ENCODE measurements at regions not wholly inside any gene's neighbourhood (a gene's known extent, or its start where the extent isn't known, plus 50 kb on each side); places are given as distances from the start of the nearest gene placed in this dataset.

DNA sequence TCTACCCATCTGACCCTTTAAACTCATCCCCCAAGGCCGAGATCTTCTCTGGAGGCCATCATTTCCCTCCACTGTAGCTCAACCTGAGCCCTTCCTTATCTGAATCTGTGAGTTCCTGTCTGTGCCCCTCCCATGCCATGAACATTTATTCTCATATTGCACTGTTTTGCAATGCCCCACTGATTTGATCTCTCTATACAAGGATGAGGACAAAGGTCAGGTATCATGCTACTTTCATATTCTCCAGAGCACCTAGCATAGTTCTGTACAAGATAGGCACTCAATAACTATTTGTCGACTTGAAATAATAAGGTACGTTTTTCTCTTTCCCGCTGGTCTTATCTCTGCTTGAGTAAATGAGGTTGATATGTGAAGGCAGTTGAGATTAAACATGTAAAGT lies 135.5 kb downstream of the KLF5 start:
- Mint-ChIP-seq H3K9me3 (ENCODE audit: unreplicated experiment) (no peaks in the 10 kb centered on the region), H3K36me3 (ENCODE audit: low read depth, unreplicated experiment) (no peaks in the 10 kb centered on the region), H3K27ac (ENCODE audit: unreplicated experiment) (no peak overlapping the region), H3K4me1 (ENCODE audit: unreplicated experiment) (no peaks in the 10 kb centered on the region), H3K4me3 (ENCODE audit: unreplicated experiment) (no peak overlapping the region), H3K27me3 (ENCODE audit: unreplicated experiment) (peaks cover 3% of the 10 kb centered on the region)
- TF ChIP-seq, protein P1, sequence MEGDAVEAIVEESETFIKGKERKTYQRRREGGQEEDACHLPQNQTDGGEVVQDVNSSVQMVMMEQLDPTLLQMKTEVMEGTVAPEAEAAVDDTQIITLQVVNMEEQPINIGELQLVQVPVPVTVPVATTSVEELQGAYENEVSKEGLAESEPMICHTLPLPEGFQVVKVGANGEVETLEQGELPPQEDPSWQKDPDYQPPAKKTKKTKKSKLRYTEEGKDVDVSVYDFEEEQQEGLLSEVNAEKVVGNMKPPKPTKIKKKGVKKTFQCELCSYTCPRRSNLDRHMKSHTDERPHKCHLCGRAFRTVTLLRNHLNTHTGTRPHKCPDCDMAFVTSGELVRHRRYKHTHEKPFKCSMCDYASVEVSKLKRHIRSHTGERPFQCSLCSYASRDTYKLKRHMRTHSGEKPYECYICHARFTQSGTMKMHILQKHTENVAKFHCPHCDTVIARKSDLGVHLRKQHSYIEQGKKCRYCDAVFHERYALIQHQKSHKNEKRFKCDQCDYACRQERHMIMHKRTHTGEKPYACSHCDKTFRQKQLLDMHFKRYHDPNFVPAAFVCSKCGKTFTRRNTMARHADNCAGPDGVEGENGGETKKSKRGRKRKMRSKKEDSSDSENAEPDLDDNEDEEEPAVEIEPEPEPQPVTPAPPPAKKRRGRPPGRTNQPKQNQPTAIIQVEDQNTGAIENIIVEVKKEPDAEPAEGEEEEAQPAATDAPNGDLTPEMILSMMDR (IDR thresholded peaks at IDR 0.05; ENCODE audit: unreplicated experiment), result no peak
- no peak for DNase-seq (ENCODE audit: low spot score)

DNA sequence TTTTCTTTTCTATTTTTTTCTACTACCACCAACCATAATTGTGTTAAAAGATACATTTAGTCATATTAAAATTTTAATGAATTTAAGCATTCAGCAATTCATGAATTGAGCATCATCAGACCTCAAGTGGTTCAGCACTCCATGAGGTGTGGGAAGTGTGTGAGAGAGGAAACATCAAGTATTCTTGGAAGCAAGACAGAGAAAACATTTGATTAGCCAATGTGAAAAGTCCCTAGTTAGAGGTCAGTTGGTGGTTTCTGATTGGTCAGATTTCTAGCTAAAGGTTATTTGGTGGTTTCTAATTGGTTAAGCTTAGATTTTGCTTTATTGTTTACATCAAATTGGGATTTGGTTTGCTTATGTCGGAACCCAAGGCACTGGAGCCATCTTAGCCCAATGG lies 134.7 kb downstream of the KLF5 start:
- H3K27me3 Mint-ChIP-seq (ENCODE audit: unreplicated experiment), result peaks cover 4% of the 10 kb centered on the region
- DNase-seq (ENCODE audit: low spot score), result no peak
- no peaks in the 10 kb centered on the region for H3K4me1 Mint-ChIP-seq (ENCODE audit: unreplicated experiment)
- TF ChIP-seq, protein P1 (IDR thresholded peaks at IDR 0.05; ENCODE audit: unreplicated experiment), result no peak
- H3K4me3 Mint-ChIP-seq (ENCODE audit: unreplicated experiment), result no peak overlapping the region
- no peak overlapping the region for H3K27ac Mint-ChIP-seq (ENCODE audit: unreplicated experiment)
- no peaks in the 10 kb centered on the region for H3K9me3 Mint-ChIP-seq (ENCODE audit: unreplicated experiment)
- no peaks in the 10 kb centered on the region for H3K36me3 Mint-ChIP-seq (ENCODE audit: low read depth, unreplicated experiment)

DNA sequence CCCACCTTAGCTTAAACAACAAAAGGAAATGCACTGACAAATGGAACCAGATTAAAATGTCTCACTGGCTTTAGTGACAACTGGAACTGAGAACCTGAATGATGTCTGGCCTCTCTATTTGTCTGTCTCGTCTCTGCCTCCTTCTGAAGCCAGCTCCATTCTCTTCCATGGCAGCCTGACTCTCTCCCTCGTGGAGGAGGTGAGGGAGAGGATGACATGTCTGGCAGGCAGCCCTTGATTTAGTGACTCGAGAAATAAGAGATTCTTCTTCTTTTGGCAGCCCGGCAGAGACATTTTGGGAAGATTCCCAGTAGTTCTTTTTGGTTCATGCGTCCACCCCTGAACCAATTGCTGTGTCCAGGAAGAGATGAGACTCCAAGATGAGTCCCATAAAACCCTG lies 131.7 kb downstream of the KLF5 start:
- no peak for DNase-seq (ENCODE audit: low spot score)
- H3K9me3 Mint-ChIP-seq (ENCODE audit: unreplicated experiment), result no peaks in the 10 kb centered on the region
- no peaks in the 10 kb centered on the region for H3K4me1 Mint-ChIP-seq (ENCODE audit: unreplicated experiment)
- H3K36me3 Mint-ChIP-seq (ENCODE audit: low read depth, unreplicated experiment), result no peaks in the 10 kb centered on the region
- H3K27ac Mint-ChIP-seq (ENCODE audit: unreplicated experiment), result no peak overlapping the region
- H3K4me3 Mint-ChIP-seq (ENCODE audit: unreplicated experiment), result no peak overlapping the region
- peaks cover 4% of the 10 kb centered on the region for H3K27me3 Mint-ChIP-seq (ENCODE audit: unreplicated experiment)
- TF ChIP-seq, protein P1 (IDR thresholded peaks at IDR 0.05; ENCODE audit: unreplicated experiment), result no peak

DNA sequence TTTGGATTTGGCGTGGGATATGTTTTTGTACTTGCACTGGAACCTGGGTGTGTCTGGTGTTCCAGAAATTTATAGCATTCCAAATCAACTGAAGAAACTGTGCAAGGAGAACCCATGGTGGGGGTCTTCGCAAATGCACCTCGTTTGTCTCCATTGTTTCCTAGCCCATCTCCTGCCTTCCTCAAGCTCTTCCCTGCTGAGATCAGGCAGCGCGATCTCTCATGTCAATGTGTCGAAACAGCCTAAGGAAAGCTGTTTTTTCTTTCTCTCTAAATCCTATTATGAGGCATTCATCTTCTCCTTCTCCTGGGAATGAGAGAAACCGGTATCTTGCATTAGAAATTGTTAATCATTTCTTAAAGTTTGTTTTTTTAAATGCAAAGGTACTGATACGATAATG lies 131.0 kb downstream of the KLF5 start:
- TF ChIP-seq, protein P1 (IDR thresholded peaks at IDR 0.05; ENCODE audit: unreplicated experiment), result no peak
- peaks cover 4% of the 10 kb centered on the region for H3K27me3 Mint-ChIP-seq (ENCODE audit: unreplicated experiment)

DNA sequence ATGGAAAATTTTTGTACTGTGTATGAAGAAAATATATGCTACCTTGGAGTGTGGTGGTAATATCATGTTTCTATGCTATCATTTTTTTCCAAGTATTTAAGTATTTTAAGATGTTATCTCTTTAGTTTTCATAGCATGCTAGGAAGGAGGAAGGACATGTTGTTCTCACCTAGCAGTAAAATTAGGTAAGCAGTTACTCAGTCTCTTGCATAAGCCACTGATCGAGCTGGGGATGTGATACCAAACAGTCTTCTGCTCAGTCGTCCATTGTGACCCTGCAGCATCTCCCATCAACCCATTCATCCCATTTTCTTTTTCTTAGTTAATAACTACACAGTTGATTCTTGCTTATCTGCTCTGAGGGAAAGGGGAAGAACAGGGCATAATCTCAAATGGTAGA lies 130.6 kb downstream of the KLF5 start:
- TF ChIP-seq, protein P1 (IDR thresholded peaks at IDR 0.05; ENCODE audit: unreplicated experiment), result no peak
- no peak overlapping the region for H3K27ac Mint-ChIP-seq (ENCODE audit: unreplicated experiment)
- no peaks in the 10 kb centered on the region for H3K9me3 Mint-ChIP-seq (ENCODE audit: unreplicated experiment)
- no peaks in the 10 kb centered on the region for H3K36me3 Mint-ChIP-seq (ENCODE audit: low read depth, unreplicated experiment)
- peaks cover 4% of the 10 kb centered on the region for H3K27me3 Mint-ChIP-seq (ENCODE audit: unreplicated experiment)
- no peak overlapping the region for H3K4me3 Mint-ChIP-seq (ENCODE audit: unreplicated experiment)
- DNase-seq (ENCODE audit: low spot score), result no peak
- no peaks in the 10 kb centered on the region for H3K4me1 Mint-ChIP-seq (ENCODE audit: unreplicated experiment)

More for the DNA sequence above, 131.0 kb downstream of the KLF5 start:
- Mint-ChIP-seq H3K9me3 (ENCODE audit: unreplicated experiment) (no peaks in the 10 kb centered on the region), H3K4me3 (ENCODE audit: unreplicated experiment) (no peak overlapping the region), H3K36me3 (ENCODE audit: low read depth, unreplicated experiment) (no peaks in the 10 kb centered on the region), H3K27ac (ENCODE audit: unreplicated experiment) (no peak overlapping the region), H3K4me1 (ENCODE audit: unreplicated experiment) (no peaks in the 10 kb centered on the region)
- no peak for DNase-seq (ENCODE audit: low spot score)

Measured in endothelial cell (in vitro differentiated cells).